Epithelial cell of proximal tubule (primary cell): ENCODE measurements at regions not wholly inside any gene's neighbourhood (a gene's known extent, or its start where the extent isn't known, plus 50 kb on each side); places are given as distances from the start of the nearest gene placed in this dataset.

Experiments
- DNase-seq: peaks from one replicate; pipeline ENCODE4 v3.0.0-alpha.2; 2011; ENCODE audit warnings: low read depth
- H3K4me3 ChIP-seq: 2 replicates; pipeline ENCODE4 v1.5.1; 2011; ENCODE audit warnings: low read depth, mild to moderate bottlenecking, low read length
- CTCF ChIP-seq: conservative IDR thresholded peaks from 2 replicates; pipeline ENCODE4 v1.5.1; 2012; ENCODE audit warnings: low read depth, mild to moderate bottlenecking, low read length

DNA sequence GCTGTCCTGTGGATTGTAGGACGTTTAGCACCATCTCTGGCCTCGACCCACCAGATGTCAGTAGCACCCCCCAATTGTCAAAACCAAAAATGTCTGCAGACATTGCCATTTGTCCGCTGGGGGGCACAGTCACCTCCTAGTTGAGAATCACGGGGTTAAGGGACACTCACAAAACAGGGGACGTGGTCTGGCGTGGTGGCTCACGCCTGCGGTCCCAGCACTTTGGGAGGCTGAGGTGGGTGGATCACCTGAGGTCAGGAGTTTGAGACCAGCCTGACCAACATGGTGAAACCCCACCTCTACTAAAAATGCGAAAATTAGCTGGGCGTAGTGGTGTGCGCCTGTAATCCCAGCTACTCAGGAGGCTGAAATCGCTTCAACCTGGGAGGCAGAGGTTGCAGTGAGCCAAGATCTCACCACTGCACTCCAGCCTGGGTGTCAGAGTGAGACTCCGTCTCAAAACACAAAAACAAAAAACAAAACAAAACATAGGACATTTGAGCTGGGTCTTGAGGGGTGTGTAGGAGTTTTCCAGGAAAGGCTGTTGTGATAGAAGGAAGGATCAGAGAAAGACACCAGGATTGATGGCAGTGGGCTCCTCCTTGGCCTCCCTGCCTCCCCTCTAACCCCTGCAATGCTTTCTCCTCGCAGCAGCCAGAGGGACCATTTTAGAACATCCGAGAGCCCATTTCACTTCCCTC lies 171.8 kb upstream of the GSE1 start:
- no peak for DNase-seq
- no peak overlapping the region for H3K4me3 ChIP-seq

GRCh38 chr16:85441890-85442670 lies 171.0 kb upstream of the GSE1 start:
- no peak for DNase-seq
- H3K4me3 ChIP-seq: no peak overlapping the region
- no peak for TF ChIP-seq CTCF

More for the DNA sequence above, 171.8 kb upstream of the GSE1 start:
- no peak for TF ChIP-seq CTCF

- no peak overlapping the region for H3K4me3 ChIP-seq
- TF ChIP-seq CTCF: no peak
- DNase-seq: no peak
Measured at GRCh38 chr16:85443116-85443515, 170.0 kb upstream of the GSE1 start.

- no peak for TF ChIP-seq CTCF
- DNase-seq: no peak
- no peak overlapping the region for H3K4me3 ChIP-seq
Measured at GRCh38 chr16:85443531-85443930, 169.6 kb upstream of the GSE1 start.

DNA sequence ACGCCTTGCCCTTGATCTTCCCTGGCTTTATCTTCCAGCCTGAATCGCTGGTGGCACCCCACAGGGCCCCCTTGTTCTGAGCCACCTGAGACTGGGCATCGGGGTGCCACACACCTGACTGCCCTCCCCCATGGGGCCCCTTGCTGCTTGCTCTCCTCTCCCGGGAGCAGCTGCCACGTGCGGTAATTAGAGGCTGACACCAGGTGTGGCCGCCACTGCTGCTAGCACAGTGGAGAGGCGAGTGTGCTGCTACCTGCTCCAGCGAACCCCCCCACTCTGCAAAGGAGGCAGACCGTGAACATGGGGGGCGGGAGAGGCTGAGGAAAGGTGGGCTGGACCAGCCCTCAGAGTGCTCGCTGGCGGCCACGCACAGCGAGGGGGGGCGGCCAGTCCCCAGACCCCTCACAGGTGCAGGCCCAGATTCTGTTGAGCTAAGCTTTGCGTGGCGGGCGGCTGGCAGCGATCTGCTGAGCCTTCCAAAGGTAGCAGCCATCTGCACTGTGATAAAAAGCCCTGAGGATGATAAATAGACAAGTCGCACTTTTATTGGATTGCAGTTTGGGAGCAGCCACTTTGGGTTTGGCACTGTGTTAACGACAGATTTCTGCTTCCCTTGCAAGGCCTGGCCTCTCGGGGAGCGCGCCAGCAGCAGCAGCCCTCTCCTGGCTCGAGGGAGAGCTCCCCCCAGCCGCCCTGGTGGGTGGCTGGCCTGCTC lies 167.9 kb upstream of the GSE1 start:
- TF ChIP-seq CTCF: no peak
- DNase-seq: no peak

GRCh38 chr16:85445779-85446222 lies 167.3 kb upstream of the GSE1 start:
- TF ChIP-seq CTCF: no peak
- DNase-seq: no peak
- no peak overlapping the region for H3K4me3 ChIP-seq

More for the DNA sequence above, 167.9 kb upstream of the GSE1 start:
- no peak overlapping the region for H3K4me3 ChIP-seq
